Sigmoid colon (tissue), 3 donors: ENCODE measurements at regions not wholly inside any gene's neighbourhood (a gene's known extent, or its start where the extent isn't known, plus 50 kb on each side); places are given as distances from the start of the nearest gene placed in this dataset.

Experiments used
- POLR2A ChIP-seq, 2 donors: fragments of 450-650 bp; IDR thresholded peaks; one replicate each; pipeline ENCODE4 v1.6.1; 2016; ENCODE audit warnings: antibody characterized with exemption in 2 of 2, mild to moderate bottlenecking in 2 of 2, moderate library complexity in 2 of 2
- TF ChIP-seq, protein P1 (sequence below), 4 experiments: fragments of 450-650 bp in 3 of 4; fragments of 200-600 bp in 1 of 4; IDR thresholded peaks; one replicate each; pipeline ENCODE4 v1.5.1; 2016 to 2019; ENCODE audit warnings: antibody characterized with exemption in 4 of 4, mild to moderate bottlenecking in 3 of 4, moderate library complexity in 2 of 4

DNA sequence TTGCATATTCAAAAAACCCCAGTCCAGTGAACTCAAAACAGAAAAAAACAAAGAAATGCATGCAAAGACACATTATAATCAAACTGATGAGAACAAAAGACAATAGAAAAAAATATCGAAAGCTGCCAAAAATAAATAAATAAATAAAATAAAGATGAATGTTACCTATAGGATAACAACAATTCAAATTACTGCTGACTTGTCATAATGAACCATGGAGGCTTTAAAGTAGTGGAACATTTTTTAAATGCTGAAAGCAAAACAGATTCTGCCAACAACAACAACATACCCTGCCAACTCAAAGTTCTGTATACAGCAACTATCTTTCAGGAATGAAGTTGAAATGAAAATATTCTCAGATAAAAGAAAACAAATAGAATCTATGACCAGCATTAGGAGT is 116.6 kb downstream of the CBLN1 start:
- no peak for TF ChIP-seq POLR2A (IDR thresholded peaks at IDR 0.05)
- TF ChIP-seq, protein P1, sequence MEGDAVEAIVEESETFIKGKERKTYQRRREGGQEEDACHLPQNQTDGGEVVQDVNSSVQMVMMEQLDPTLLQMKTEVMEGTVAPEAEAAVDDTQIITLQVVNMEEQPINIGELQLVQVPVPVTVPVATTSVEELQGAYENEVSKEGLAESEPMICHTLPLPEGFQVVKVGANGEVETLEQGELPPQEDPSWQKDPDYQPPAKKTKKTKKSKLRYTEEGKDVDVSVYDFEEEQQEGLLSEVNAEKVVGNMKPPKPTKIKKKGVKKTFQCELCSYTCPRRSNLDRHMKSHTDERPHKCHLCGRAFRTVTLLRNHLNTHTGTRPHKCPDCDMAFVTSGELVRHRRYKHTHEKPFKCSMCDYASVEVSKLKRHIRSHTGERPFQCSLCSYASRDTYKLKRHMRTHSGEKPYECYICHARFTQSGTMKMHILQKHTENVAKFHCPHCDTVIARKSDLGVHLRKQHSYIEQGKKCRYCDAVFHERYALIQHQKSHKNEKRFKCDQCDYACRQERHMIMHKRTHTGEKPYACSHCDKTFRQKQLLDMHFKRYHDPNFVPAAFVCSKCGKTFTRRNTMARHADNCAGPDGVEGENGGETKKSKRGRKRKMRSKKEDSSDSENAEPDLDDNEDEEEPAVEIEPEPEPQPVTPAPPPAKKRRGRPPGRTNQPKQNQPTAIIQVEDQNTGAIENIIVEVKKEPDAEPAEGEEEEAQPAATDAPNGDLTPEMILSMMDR (IDR thresholded peaks at IDR 0.05) = no peak
